Calu3 (cell line): ENCODE measurements at regions not wholly inside any gene's neighbourhood (a gene's known extent, or its start where the extent isn't known, plus 50 kb on each side); places are given as distances from the start of the nearest gene placed in this dataset.

Experiments used
- BruUV-seq: library from RNA; stranded (reverse); fragments of 400-500 nt; replicated peaks from 2 replicates; lab custom pipeline; 2021; lab: Mats Ljungman, UMichigan
- CTCF ChIA-PET: fragments of 300-600 bp; sonication (Branson Sonifier 250); formaldehyde crosslinking; loops from one replicate; lab custom pipeline; 2022; ENCODE audit warnings: antibody characterized with exemption; lab: Charles Lee
- DNase-seq: peaks from one replicate; pipeline ENCODE4 v3.0.0; 2022
- H3K27ac Mint-ChIP-seq: one replicate; pipeline ENCODE4 v1.8.0; 2022; ENCODE audit warnings: mixed read lengths; ENCODE audit not compliant: unreplicated experiment
- H3K27me3 Mint-ChIP-seq: one replicate; pipeline ENCODE4 v1.8.0; 2022; ENCODE audit warnings: mixed read lengths; ENCODE audit not compliant: unreplicated experiment
- H3K36me3 Mint-ChIP-seq: one replicate; pipeline ENCODE4 v1.8.0; 2022; ENCODE audit warnings: mild to moderate bottlenecking, moderate library complexity, mixed read lengths; ENCODE audit not compliant: insufficient read depth, unreplicated experiment
- H3K4me1 Mint-ChIP-seq: one replicate; pipeline ENCODE4 v1.8.0; 2022; ENCODE audit warnings: mild to moderate bottlenecking, low read depth, mixed read lengths; ENCODE audit not compliant: unreplicated experiment
- H3K4me3 Mint-ChIP-seq: one replicate; pipeline ENCODE4 v1.8.0; 2022; ENCODE audit warnings: mild to moderate bottlenecking, low read depth, moderate library complexity, mixed read lengths; ENCODE audit not compliant: unreplicated experiment
- H3K9me3 Mint-ChIP-seq: one replicate; pipeline ENCODE4 v1.8.0; 2022; ENCODE audit warnings: low read depth, mixed read lengths; ENCODE audit not compliant: unreplicated experiment
- intact Hi-C: fragments of 100-400 bp; cut with micrococcal nuclease; formaldehyde crosslinking; loops from one replicate; pipeline ENCODE4 v1.10.0; 2022; ENCODE audit not compliant: unreplicated experiment
- TF ChIP-seq, protein P1 (sequence below): fragments of 200-600 bp; IDR thresholded peaks from one replicate; pipeline ENCODE4 v1.8.0; 2022; ENCODE audit warnings: antibody characterized with exemption; ENCODE audit not compliant: unreplicated experiment

DNA sequence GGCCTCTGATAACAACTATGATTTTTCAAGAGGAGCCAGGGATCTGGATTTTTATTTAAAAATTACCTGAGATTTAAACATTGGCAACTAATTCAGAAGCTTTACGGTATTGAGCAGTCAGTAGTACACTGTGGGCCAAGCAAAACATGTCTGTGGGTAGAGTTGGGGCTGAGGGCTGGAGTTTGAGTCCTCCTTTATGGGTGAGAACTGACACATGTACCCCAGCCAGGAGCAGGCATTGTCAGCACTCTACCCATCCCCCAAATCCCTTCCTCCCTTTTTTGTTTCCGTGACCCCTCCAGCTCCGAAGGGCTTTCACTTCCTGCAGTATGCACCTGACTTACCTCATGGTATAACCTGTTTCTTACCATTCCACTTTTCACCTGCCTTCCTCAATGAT is 131.4 kb downstream of the SNX5 start:
- no TSS peak for BruUV-seq

DNA sequence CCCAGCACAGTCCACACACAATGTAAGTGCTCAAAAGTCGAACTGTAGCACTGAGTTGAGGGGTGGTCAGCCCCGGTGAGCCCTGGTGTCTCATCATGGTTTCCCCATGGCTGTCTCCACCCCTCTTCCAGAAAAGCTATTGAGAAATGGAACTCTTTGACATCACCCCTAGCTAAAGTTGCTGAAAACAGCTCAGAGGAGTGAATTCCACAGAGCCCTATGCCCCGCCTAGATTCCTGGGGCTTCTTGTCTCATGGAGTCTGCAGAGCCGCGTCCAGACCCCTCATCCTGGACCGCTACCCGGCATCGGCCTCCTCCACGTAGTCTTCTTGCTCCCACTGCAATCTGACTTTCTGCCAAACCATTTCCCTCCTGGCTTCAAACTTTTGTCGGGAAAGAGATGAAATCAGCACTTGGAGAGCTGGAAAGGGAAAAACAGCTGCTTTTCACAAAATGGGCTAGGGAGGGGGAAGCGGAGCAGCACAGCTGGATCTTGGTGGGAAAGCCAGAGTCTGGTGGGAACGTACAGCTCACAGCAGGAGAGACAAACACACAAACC is 132.2 kb downstream of the SNX5 start:
- no peaks in the 10 kb centered on the region for H3K27me3 Mint-ChIP-seq
- CTCF ChIA-PET = no interaction called here
- intact Hi-C loops = no loop called here
- no peaks in the 10 kb centered on the region for H3K9me3 Mint-ChIP-seq
- TF ChIP-seq, protein P1, sequence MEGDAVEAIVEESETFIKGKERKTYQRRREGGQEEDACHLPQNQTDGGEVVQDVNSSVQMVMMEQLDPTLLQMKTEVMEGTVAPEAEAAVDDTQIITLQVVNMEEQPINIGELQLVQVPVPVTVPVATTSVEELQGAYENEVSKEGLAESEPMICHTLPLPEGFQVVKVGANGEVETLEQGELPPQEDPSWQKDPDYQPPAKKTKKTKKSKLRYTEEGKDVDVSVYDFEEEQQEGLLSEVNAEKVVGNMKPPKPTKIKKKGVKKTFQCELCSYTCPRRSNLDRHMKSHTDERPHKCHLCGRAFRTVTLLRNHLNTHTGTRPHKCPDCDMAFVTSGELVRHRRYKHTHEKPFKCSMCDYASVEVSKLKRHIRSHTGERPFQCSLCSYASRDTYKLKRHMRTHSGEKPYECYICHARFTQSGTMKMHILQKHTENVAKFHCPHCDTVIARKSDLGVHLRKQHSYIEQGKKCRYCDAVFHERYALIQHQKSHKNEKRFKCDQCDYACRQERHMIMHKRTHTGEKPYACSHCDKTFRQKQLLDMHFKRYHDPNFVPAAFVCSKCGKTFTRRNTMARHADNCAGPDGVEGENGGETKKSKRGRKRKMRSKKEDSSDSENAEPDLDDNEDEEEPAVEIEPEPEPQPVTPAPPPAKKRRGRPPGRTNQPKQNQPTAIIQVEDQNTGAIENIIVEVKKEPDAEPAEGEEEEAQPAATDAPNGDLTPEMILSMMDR = no peak
- no peaks in the 10 kb centered on the region for H3K4me1 Mint-ChIP-seq
- H3K4me3 Mint-ChIP-seq = no peak overlapping the region
- no TSS peak for BruUV-seq
- no peak overlapping the region for H3K27ac Mint-ChIP-seq
- no peak for DNase-seq
- no peaks in the 10 kb centered on the region for H3K36me3 Mint-ChIP-seq

More for the DNA sequence above, 131.4 kb downstream of the SNX5 start:
- Mint-ChIP-seq H3K36me3 (no peaks in the 10 kb centered on the region), H3K27me3 (no peaks in the 10 kb centered on the region), H3K4me3 (no peak overlapping the region), H3K9me3 (no peaks in the 10 kb centered on the region), H3K27ac (no peak overlapping the region), H3K4me1 (no peaks in the 10 kb centered on the region)
- CTCF ChIA-PET = no interaction called here
- DNase-seq = no peak
- TF ChIP-seq, protein P1 = no peak
- intact Hi-C loops = no loop called here

DNA sequence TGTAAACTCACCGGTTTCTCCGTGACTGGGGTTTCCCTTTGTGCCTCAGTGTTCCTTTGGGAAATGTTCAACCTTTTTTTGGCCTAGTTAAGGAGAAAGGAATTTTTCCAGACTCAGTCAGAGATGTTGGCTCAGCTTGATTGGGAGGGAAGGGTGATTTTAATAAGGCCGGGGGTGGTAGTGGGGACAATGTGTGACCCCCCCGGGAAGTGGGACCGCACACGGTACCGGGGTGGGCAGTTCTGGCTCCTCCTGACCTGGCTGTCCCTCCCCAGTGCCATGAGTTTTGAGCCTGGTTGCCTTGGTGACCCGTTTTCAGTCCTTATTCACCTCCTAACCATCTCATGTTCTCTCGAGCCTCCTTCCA is 132.7 kb downstream of the SNX5 start:
- no peak overlapping the region for H3K27ac Mint-ChIP-seq
- intact Hi-C loops = no loop called here
- H3K4me3 Mint-ChIP-seq = no peak overlapping the region
- no peaks in the 10 kb centered on the region for H3K27me3 Mint-ChIP-seq
- H3K36me3 Mint-ChIP-seq = no peaks in the 10 kb centered on the region
- no peaks in the 10 kb centered on the region for H3K9me3 Mint-ChIP-seq
- no TSS peak for BruUV-seq
- no peak for DNase-seq
- CTCF ChIA-PET = no interaction called here
- TF ChIP-seq, protein P1 = no peak
- H3K4me1 Mint-ChIP-seq = no peaks in the 10 kb centered on the region

DNA sequence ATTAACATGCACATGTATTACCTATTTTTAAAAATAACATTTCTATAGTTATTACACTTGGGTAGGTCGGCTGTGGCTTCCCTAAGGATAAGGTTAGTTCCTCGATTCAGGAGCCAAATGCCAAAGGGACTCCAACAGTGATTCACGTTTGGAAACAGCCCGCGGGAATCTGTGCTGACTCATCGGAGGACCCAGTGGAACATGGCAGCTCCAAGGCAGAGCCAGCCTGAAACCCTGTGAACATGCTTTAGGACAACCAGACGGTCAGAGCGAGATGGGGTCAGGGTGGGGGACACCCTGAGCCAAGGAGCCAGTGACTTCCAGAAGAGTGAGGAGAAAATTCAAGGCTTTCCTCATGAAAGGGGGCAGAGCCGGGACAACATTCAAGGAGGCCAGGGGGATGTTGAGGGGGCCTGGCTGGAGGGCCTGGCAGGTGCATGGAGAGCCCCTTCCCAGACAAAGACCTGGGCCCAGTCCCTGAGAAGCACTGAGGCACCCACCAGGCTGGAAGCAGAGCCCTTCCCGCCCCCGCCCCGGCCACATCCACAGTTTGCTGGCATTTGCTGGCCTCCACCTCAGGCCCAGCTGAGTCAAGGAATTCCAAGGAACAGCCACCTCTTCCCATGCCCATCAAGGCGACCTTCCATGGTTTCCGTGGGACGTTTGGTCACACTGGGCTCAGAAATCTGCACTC is 133.2 kb downstream of the SNX5 start:
- Mint-ChIP-seq H3K4me3 (no peak overlapping the region), H3K4me1 (no peaks in the 10 kb centered on the region), H3K36me3 (no peaks in the 10 kb centered on the region), H3K9me3 (no peaks in the 10 kb centered on the region), H3K27ac (no peak overlapping the region), H3K27me3 (no peaks in the 10 kb centered on the region)
- no peak for DNase-seq
- CTCF ChIA-PET = no interaction called here
- TF ChIP-seq, protein P1 = no peak
- BruUV-seq = no TSS peak
- intact Hi-C loops = no loop called here
